HG03575 (cell line): ENCODE measurements at regions not wholly inside any gene's neighbourhood (a gene's known extent, or its start where the extent isn't known, plus 50 kb on each side); places are given as distances from the start of the nearest gene placed in this dataset.
"Not testable (repeated sequence)": the region's sequence is repeated elsewhere in the genome, so short reads cannot be mapped to it uniquely, and the experiment has no call there.

Experiments
- ATAC-seq: cut with Tn5 transposase; IDR thresholded peaks from one replicate; pipeline ENCODE4 v1.9.1; 2021; ENCODE audit not compliant: unreplicated experiment, insufficient number of reproducible peaks, low FRiP score; ENCODE audit errors: extremely low read depth

DNA sequence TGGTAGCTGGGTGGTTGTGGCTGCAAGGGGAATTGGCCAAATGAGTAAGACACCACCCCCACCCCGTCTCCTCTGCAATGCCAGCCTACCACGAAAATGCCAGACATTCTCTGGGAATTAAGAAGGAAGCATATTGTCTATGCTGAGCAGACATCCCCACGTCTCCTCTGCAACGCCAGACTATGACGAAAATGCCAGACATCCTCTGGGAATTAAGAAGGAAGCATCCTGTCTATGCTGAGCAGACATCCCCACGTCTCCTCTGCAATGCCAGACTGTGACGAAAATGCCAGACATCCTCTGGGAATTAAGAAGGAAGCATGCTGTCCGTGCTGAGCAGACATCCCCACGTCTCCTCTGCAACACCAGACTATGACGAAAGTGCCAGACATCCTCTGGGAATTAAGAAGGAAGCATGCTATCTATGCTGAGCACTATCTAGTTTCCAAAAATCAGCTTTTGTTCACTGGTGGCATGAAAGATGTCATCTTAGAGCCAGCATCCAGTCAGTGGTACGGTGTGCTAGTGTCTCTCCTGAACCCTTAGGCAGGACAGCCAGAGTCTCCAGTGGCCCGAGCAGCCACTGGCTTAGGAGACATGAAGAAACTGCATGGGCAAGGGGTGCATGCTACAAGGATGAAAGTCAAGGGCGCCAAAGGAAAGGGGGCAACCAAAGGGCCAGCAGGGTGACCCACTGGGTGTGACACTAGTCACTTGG, 339.8 kb upstream of the FRG1 start:
- no peak for ATAC-seq

DNA sequence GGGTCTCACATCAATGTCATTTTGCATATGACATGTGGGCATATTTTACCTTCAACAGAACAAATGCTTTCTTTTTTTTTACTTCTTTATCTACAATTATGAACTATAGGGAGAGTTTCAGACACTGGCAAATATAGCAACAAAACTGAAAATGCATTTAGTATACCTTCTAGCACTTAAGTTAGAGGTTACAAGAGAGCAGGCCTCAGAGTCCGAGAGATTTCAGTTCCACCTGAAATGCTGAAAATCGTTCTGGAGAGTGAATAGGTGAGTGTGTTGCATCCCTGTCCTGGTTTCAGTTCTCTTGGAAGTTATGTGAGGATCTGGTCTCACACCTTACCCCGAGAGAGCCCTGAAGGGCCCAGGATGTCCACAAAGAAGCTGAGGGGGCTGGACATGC, 337.8 kb upstream of the FRG1 start:
- ATAC-seq: not testable (repeated sequence)

DNA sequence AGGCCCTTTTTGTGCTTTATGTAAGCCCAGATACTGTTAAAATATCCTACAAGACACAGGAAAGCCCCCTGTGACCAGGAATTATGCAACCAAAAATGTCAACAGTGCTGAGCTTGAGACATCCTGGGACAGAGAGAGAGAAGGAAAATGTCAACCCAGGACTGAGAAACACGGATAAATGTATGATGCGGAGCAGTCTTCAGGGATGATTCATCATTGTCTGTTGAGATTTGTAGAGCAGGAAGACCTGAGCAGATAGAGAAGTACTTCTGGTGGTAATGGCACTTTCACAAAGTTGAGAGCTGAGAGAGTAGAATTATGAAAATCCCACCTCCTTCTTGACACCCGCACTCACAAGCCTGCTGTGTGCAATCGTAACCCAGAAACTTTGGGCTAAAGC, 330.1 kb upstream of the FRG1 start:
- not testable (repeated sequence) for ATAC-seq

DNA sequence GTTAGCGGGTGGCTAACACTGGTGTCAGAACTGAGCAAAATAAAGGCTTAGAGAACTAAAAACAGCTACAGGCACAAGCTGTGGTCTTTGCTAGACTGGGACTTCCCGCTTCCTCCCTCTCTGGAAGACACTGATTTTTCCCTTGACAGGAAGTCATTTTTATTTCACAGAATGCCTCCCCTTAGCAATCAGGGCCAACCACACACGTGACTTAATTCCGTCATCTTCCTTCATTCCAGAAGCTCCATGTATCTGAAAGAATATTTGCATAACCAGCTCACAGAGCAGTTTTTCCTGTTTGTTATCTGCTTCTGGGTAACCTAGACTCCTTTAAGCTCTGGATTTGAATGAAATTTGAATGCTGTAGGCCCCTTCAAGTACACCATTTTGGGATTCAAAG, 327.5 kb upstream of the FRG1 start:
- no peak for ATAC-seq

DNA sequence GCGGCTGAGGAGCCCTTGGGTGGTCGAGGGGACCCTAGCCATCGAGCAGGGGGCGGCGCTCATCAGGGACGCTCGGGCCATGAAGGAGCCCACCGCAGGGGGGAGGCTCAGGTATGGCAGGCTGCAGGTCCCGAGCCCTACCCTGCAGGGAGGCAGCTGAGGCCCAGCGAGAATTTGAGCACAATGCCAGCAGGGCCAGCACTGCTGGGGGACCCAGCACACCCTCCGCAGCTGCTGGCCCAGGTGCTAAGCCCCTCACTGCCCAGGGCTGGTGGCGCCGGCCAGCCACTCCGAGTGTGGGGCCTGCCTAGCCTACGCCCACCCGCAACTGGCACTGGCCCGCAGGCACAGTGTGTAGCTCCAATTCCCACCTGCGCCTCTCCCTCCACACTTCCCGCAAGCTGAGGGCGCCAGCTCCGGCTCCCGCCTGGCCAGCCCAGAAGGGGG, 325.4 kb upstream of the FRG1 start:
- ATAC-seq: no peak

DNA sequence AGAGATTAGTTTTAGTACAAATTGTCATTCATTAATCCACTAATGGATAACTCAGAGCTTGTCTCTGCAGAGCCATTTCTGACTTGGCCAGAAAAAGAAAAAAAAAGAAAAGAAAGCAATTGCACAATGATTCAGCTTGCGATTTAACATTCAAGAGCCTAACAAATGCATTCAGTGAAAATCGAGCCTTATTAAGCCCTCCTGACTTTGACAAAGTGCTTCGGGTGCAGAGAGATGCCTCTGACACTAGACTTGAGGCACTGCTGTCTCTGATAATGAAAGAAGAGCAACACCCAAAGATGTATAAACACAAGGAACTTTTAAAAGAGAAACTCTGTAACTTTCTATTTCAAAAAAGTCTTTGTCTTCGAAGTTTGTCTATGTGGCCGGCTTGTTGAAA, 322.9 kb upstream of the FRG1 start:
- not testable (repeated sequence) for ATAC-seq

DNA sequence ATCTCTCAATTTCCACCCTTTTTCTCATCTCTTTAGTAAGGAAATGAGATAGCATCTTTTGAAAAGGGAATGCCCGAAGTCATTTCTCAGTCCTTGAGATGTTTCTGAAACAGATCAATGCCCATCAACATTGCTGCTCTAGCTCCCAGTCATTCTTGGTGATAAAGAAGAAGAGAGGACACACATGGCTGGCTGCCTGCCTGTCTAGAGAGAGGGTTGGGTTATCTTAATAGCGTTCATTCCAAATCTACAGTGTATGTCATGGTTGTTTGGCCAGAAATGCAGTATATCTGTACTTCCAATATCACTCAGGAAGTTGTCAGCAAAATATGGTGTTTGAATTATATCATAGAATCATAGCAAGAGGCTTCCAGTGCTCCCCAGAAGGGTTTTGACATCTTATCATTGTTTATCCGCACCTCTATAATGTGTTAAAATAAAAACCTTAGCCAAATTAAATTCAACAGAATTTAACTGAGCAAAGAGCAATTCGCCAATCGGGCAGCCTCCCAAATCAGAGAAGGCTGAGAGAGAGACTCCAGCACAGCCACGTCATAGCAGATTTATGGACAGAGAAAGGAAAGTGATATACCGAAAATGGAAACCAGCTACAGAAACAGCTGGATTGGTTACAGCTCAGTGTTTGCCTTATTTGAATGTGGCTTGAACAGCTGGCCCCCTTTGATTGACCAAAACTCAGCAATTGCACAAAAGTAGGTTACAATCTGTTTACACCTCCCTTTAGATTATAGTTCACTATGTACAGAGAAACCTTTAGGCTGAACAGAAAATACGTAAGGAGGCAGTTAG, 321.0 kb upstream of the FRG1 start:
- ATAC-seq: not testable (repeated sequence)

DNA sequence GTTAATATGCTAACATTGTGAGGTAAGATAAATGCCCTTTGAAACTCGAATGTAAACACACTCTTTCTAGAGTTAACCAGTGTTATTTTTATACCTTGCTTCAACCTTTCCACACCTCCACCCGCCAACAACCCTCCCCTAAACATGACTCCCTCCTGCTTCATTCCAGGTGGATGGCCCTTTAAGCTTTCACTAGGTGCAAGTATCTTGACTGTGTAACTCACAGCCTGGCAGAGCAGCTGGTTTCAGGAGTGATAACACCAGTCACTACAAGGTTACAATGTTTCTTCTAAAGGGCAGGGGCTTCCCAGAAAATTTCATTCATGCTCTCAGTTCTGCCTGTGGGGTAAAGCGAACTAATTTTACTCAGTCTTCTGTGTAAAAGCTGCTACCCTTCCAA, 318.1 kb upstream of the FRG1 start:
- ATAC-seq: not testable (repeated sequence)

DNA sequence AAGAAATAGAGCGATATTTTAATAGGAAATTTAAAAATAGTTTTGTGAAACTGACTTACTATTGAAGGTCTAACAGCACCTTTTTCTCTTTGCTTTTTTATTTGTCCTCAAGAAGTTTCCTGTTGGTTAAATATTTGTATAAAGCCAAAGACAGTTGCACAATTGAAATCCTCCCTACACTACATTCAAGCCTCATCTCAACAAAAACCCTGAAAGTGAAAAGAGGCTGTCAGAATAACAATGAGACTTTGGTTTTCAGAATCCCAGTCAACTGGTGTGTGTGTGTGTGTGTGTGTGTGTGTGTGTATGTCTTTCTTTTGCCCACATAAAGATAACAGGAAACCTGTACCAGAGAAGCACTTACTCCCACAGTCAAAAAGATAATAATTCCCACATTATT, 313.6 kb upstream of the FRG1 start:
- ATAC-seq: not testable (repeated sequence)

DNA sequence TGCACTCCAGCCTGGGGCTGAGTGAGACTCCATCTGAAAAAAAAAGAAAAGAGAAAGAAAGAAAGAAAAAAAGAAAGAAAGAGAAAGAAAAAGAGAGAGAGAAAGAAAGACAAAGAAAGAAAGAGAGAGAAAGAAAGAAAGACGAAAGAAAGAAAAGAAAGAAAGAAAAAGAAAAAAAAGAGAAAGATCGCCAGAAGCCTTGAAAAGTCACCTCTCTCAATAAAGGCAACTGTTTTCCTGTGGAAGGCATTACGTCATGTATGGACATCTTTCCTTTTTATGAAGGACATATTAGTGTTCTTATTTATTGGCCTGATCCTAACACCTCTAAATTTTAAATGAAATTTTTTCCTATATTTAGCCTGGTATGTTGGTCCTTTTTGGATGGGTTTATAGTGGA, 310.9 kb upstream of the FRG1 start:
- ATAC-seq: not testable (repeated sequence)

DNA sequence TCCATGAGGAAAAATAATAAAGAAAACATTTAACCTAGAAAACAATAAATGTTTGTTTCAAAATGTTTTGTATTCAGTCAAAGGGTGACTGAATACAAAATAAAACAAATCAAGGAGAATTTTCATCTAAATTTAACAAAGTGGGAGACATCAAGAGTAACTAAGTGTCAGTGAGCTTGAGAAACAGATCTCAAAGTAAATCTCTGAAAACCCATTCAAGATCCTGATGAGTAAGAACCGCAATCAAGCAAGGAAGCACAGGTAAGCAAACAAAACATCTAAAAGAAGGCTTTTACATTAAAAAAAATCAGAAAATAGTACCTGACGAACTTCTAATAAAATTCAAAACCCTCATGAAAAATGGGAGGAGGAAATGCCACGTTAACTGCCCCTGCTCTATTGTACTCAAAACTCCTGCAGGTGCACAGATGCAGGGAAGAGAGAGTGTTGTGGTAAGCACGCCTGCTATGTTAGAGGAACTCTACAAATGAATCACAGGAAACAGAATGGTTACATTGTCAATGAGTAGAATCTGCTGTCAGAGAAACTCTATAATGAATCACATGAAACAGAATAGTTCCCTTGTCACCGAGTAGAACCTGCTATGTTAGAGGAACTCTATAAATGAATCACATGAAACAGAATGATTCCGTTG, 309.6 kb upstream of the FRG1 start:
- peak; percentile 75 for ATAC-seq

DNA sequence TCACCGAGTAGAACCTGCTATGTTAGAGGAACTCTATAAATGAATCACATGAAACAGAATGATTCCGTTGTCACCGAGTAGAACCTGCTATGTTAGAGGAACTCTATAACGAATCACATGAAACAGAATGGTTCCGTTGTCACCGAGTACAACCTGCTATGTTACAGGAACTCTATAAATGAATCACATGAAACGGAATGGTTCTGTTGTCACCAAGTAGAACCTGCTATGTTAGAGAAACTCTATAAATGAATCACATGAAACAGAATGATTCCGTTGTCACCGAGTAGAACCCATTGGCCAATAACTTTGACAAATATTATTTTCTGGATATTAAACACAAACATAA, 309.1 kb upstream of the FRG1 start:
- peak; percentile 15 for ATAC-seq

DNA sequence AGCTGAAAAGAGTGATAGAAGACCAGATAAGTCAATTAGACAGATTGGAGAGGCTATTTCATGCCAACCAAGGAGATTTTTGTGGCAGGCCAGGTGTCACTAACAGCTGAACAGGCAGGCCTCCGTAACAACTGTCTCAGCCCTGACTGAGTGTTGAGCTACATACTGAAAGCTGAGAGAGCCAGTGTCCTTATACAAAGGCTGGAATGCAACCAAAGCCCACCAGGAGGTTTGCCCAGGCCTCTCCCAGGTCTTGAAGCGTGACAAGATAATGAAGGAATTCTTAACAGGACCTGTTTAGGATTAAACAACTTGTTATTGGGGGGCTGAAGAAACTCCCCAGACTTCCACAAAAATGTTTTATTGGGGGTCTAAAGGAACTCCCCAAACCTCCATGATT, 290.2 kb upstream of the FRG1 start:
- ATAC-seq: not testable (repeated sequence)

DNA sequence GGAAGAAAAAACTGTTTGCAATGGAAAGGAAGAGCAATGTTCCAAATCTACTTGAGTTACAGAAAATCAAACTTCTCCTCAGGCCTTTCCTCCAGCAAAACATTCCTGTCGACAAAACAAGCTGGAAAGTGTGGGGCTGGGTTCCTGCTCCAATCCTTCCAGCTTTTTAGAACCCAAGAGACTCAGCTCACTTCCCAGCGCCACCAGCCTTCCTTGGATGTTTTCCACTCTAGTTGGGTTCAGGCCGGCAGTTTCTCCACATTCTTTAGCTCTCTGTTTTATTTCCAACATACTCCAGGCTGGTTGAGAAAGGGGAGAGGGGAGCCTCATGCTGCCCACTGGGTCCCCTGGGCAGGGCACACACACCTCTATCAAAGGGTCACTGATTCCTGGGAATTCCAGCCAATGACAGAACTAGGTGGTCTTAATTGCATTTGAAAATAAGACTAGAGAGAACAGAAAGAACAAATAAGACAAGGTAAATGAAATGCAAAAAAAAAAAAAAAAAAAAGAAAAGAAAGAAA, 287.5 kb upstream of the FRG1 start:
- not testable (repeated sequence) for ATAC-seq

DNA sequence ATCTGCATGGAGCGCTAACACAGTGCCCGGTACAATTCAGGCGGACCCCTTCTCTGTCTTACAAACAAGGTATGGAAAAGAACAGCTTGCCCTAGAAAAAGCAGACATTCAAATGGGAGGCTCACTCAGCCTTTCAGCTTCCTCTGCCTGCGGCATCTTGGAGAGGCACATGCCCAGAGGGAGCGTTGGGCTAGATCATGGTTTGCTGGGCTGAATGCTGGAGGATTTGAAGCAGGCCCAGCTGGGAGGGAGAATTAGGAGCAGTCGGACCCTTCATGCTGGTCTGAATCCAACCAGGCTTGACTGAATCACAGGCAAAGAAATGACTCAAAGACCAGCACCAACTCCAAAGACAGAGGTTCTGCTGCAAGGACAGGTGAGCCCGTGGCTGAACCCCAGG, 286.7 kb upstream of the FRG1 start:
- not testable (repeated sequence) for ATAC-seq

DNA sequence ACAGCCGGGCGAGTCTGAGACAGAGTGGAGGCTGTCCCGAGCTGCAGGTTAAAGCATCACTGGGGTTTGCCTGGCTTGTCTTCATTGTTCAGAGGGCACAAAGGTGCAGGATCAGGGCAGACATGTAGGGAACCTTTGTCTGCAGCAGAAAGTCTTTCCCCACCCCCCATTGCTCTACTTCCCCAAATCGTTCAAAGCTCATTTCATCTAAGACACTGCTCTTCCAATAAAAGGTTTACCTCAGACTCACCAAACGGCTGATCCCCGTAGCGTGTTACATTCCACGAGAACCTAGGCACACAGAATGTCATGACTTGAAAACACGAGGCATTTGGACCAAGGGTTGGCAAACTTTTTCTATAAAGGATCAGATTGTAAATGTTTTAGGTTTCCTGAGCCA, 286.3 kb upstream of the FRG1 start:
- not testable (repeated sequence) for ATAC-seq

DNA sequence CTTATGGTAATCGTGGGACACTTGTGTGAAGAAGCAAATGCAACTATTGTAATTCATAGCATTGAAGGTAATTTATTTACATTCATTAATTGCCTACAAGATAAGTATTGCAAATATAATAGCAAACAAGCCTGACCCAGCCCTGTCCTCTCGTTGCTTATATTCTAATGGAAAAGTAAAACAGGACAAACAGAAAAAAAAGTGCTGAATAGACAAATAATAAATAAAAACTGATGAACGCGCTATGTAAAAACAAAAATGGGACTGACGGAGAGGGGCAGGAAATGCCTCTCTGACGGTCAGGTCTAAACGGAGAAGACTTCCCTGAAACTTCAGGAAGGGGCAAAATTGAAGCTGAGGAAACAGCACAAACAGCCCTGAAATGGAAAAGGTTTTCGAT, 284.9 kb upstream of the FRG1 start:
- ATAC-seq: not testable (repeated sequence)

DNA sequence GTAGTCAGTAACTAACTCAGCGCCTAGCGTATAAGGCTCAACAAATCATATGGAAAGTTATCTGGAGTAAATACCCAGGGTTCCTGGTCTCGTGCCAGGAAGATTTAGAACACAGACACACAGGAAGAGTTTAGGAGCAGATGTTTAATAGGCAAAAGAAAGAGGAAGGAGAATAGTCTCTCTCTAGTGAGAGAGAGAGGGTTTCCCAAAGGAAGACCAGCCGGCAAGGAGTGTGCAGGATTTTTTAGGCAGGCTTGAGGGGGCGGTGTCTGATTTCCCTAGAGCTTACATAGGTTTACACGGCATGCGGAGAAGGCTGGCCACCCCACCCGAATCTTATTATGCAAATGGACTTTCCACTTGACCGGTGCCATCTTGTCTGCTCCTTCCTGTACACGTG, 284.0 kb upstream of the FRG1 start:
- no peak for ATAC-seq

DNA sequence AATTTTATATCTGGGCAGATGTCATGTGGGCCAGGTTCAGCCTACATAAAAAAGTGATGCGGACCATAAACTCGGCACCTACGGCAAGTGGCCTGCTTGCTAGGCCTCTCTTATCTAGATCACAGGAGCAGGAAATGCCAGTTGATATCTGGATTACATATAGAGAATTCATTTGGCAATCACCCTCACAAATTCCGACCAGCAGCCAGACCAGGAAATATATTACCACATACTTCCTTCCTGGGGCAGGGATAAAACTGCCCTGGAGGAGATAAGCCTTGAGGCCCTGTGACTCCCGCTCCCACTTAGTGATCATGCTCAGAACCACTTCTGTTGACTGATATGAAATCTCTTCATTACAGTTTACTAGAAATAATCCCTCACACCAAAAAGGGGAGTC, 282.4 kb upstream of the FRG1 start:
- ATAC-seq: not testable (repeated sequence)

DNA sequence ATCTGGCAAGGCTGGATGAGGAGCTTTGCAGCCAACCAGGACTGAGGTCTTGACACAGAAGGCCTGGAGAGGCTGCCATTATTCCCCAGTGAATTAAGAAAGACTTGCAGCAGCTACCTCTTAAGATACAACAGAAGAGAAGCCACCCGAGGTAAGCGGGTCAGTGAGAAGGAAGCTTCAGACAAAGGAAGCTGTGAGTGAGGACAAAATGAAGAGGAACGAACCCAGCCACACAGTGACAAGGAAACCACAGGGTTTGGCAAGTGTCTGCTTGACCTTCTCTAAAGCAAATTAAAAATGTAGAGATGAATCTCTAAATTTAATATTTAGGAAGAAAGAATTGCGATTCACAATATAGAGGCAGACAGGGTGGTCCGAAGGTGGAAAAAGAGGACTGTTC, 281.8 kb upstream of the FRG1 start:
- ATAC-seq: not testable (repeated sequence)
